GM12878 (cell line): ENCODE measurements at regions not wholly inside any gene's neighbourhood (a gene's known extent, or its start where the extent isn't known, plus 50 kb on each side); places are given as distances from the start of the nearest gene placed in this dataset.
"Not testable (repeated sequence)": the region's sequence is repeated elsewhere in the genome, so short reads cannot be mapped to it uniquely, and the experiment has no call there.

Source experiments
- CTCF ChIP-seq, 3 experiments: IDR thresholded peaks in 2 of 3; conservative IDR thresholded peaks in 1 of 3; 2 replicates each; pipeline ENCODE4 v1.5.1; 2011; ENCODE audit warnings: low read depth in 3 of 3, low read length in 3 of 3, mild to moderate bottlenecking in 3 of 3, control low read depth in 2 of 3, moderate library complexity in 2 of 3, inconsistent platforms in 1 of 3, mixed read lengths in 1 of 3; ENCODE audit not compliant: control insufficient read depth in 2 of 3, insufficient read depth in 1 of 3; ENCODE audit errors: extremely low read depth in 1 of 3
- EP300 ChIP-seq, 2 experiments: fragments of 150-350 bp in 1 of 2; IDR thresholded peaks; 2 replicates each; pipeline ENCODE4 v1.6.1; 2011 to 2012; ENCODE audit warnings: low read depth in 2 of 2, low read length in 2 of 2, borderline replicate concordance in 1 of 2, improper control_type of control experiment in 1 of 2, inconsistent platforms in 1 of 2; ENCODE audit not compliant: control insufficient read depth in 1 of 2
- EZH2 ChIP-seq: IDR thresholded peaks from 2 replicates; pipeline ENCODE4 v1.6.1; 2012; ENCODE audit warnings: low read depth, mild to moderate bottlenecking, control low read depth, inconsistent platforms, low read length, borderline replicate concordance; ENCODE audit not compliant: control insufficient read depth
- FOS ChIP-seq: IDR thresholded peaks from 3 replicates; pipeline ENCODE4 v1.6.1; 2011; ENCODE audit warnings: borderline replicate concordance; ENCODE audit not compliant: insufficient read length; ENCODE audit errors: extremely low read depth
- POLR2A ChIP-seq: IDR thresholded peaks from 2 replicates; pipeline ENCODE4 v1.6.1; 2011; ENCODE audit warnings: low read depth, mild to moderate bottlenecking, low read length
- SMARCA5 ChIP-seq: fragments of 450-650 bp; IDR thresholded peaks from 2 replicates; pipeline ENCODE4 v1.6.1; 2017; ENCODE audit warnings: mild to moderate bottlenecking

GRCh38 chr1:145504310-145504709, 78.9 kb upstream of the NBPF20 start:
- not testable (repeated sequence) for TF ChIP-seq FOS; POLR2A; EP300 (IDR thresholded peaks at IDR 0.05; ENCODE audit: borderline replicate concordance in 1 of 2, control insufficient read depth in 1 of 2, low read depth in 2 of 2, low read length in 2 of 2); CTCF (IDR thresholded peaks at IDR 0.05 in 2 of 3, conservative IDR thresholded peaks at IDR 0.05 in 1 of 3; ENCODE audit: control insufficient read depth in 2 of 3, extremely low read depth in 1 of 3, insufficient read depth in 1 of 3, low read depth in 3 of 3, low read length in 3 of 3); SMARCA5; EZH2
